ENCODE measurements at regions not wholly inside any gene's neighbourhood (a gene's known extent, or its start where the extent isn't known, plus 50 kb on each side); places are given as distances from the start of the nearest gene placed in this dataset.
A peak's percentile ranks its signal among the peaks of the same experiment; 100 is the strongest.

DNA sequence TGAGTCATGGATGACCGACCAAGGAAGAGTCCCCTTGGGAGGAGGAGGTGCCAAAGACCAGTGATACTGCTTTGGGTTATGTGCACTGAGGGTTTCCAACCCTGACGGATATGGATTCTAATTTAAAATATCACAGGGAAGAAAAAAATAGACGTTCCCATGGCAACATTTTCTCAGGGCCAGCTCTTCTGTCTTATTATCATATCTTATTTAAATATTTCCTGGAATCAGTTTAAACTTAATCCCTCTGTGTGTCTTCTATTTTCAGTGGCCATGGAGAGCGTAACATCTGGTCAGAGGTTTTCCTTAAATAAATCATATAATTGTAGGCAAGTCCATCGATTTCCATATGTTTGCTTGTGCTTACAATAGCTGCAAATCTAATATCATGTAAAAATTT is 205.4 kb upstream of the FMN2 start:
- no peak for DNase-seq (ENCODE audit: low read depth)

DNA sequence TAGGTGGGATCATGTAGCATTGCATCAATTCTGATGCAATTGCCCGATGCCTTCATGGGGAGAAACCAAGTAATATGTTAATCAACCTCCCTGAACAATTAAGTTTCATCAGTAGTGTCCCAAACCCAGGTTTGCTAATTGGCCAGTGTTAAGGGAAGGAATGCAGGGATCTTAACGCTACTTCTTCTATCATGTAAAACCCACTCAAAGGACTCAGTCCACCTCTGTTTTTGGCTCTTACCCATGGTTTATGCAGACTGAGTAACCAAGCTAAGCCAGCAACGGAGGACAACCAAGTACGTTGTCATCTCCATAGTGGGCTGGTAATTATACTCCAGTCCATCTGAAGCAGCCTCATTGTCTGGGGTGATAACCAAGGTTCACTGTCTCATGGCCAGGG is 203.0 kb upstream of the FMN2 start:
- no peak for DNase-seq (ENCODE audit: low read depth)

DNA sequence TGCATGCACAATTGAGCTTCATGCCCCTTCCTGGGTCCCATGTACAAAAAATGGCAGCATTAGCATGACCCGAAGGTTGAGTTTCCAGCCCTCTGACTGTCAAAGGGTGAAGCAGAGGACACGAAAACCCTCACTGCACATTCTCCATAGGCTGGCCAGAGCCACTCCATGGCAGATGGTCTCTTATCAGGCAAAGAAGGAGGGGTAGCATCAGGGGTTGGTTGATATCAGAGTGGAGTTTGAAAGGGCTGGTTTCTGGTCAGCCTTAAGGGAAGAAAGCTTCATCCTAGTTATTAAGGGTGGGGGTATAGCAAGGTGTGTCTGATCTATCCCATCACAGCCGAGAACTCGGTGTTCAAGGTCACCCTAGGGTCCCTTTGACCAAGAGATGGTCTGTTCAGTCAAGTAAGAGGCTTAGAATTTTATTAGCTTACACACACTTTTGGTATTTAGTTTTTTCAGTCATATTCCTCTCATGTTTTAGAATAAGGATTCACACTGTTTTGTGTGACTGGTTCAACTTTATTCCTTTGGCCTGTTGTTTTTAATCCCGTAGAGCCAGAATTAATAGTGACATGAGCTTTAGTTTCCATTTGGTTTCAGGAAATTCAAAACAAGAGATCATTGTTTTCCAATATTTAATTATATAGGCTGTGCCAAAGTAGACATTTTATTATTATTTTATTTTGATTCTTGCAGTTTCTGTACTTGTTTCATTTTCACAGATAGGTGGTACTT is 199.9 kb upstream of the FMN2 start:
- DNase-seq (ENCODE audit: low read depth): no peak

DNA sequence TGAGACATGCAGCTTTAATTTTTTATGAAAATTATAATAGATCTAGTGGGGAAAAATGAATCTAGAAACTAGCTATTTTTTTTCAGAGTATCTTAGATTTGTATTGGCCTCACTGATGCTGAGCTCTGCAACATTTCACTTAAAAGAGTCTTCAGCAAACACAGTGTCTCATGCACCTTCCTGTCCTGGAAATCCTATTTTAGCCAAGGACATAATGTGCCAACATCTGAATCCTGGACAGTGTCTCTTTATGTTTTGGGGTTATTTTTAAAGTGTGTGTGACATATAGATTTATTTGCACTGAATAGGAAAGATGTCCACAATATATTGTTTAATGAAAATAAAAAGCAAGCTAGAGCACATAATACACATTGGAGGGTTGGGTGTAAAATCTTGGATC is 199.1 kb upstream of the FMN2 start:
- DNase-seq (ENCODE audit: low read depth): no peak

DNA sequence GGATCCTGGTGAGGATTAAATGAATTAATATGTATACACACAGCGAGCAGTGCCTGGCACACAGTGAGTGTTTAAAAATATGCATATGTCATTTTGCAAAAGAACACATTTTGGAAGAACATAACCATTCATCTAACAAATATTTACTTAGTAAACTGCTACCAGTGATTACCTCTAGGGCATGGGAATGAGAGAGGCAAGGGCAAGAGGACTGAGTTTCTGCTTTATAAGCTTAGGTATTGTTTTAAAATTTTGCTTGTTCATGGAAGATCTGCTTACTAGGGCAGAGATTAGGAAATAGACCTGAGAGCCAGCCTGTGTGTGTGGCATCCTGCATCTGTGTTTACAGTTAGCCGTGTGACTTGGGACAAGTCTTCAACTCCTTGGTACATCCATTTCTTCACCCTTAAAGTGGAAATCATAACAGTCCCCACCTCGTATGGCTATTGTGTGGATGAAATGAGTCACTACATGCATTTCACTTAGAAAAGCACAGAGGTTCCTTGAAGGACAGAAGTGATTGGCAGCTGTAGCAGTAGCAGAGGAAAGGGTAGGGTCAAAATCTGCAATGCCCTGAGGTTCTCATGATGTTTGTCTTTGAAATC is 198.5 kb upstream of the FMN2 start:
- no peak for DNase-seq (ENCODE audit: low read depth)

DNA sequence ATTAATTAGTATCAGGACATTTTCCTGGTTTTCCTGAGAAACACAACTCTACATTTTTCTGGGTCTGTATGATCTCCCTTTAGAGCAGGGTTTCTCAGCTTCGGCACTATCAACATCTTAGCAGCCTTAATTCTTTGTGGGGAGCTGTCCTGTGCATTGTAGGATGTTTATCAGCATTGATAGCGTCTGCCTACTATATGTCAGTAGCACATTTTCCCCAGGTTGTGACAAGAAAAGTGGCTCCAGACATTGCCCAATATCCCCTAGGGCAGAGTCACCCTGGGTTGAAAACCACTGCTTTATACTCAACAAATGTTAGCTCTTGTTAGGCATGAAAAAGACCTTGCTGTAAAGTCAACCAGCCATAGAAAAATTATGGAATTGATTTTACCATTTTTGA is 195.1 kb upstream of the FMN2 start:
- no peak for DNase-seq (ENCODE audit: low read depth)

DNA sequence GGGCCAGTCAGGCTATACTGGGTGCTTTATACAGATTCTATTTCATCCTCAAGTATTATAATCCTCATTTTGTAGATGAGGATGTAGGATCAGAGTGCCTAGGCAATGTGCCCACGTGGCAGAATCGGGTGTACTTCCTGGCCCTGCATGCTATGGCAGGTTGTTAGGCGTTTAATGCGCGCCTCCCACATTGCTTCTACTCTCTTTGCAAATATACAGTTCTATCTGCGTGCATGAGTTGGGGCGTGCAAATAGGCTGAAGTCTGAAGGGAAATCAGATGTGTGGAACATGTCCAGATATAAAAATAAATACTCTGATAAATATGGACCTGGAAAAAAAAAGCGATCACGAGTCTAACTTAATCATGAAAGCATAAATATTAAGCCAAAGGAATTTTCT is 194.7 kb upstream of the FMN2 start:
- DNase-seq (ENCODE audit: low read depth): no peak

DNA sequence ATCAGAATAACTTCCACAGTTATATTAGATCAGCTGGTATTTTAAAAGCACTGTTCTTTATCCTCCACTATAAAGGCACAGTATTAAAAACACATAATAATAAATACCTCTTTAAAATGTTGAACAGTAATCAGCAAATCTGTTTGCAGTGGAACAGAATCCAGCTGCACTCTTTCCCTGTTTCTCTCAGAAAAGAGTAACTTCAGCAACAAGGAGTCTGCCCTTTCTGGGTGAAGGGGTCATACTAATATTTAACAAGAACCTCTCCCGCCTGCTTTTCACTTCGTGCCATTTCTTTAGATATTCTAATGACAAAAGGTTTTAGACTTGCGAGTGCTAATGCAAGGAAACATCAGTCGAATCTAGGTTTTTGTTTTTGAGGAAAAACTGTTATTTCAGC is 194.2 kb upstream of the FMN2 start:
- no peak for DNase-seq (ENCODE audit: low read depth)

DNA sequence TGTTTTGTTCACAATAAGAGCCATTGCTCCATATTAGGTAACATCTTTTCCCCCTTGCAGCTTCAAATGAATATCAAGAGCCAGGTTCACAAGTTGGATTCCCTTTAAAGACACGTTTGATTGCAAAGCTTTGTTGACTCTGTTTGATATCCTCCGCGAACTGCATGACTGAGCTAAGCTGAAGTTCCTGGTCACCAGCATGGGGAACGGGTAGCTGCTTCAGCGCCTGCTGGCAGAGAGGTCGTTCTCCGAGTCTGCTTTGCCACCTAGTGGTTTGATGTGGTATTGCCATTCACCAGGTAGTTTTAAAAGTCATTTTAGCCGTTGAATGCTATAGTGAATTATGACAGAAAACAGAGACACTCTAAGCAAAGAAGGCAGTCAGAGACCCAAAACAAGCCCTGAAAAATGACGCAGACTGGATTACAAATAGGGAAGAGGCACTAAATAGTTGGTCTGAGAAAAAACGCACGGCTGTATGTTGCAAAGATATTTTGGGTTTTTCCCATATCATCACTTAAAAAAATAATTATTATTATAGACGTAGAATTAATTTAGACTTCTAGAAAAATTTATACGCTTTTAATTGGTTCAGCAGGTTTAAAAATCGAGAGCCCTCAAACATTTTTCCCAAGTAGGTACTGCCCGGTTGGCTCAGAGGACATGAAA is 193.5 kb upstream of the FMN2 start:
- DNase-seq (ENCODE audit: low read depth): peak; percentile 65

DNA sequence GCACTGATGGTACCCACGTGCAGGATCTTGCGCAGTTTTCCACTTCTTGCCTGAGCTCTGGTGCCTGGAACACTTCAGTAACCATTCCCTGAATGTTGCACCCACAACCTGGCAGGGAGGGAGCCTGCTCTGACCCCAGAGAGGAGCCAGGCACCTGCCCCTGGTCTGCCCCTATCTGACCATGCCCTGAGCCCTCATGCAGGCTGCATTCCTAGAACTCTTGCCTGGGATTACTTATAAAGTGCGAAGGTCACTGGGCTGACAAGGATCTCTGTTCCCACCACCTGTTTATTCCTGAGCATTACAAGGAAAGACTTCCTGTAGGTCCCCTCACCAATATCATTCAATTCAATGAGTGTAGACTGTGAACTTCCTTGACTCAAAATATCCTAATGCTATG is 191.9 kb upstream of the FMN2 start:
- no peak for DNase-seq (ENCODE audit: low read depth)

DNA sequence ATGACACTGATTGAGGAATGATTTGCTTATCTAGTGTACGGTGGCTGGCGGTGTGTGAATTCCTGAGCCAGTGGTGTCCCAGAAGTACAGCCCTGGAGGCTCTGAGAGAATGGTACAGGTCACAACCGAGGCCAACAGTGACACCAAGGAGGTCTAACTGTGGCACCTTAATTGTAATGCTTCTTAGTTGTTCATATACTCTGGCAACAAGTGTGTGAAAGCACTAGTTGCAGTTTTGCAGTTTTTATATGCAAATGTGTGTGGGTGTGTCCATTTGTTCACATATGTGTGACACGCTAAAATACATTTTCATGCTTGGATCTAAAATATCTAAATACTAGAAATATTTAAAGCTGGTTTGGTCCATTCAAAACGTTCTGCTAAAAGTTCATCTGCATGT is 185.3 kb upstream of the FMN2 start:
- no peak for DNase-seq (ENCODE audit: low read depth)

DNA sequence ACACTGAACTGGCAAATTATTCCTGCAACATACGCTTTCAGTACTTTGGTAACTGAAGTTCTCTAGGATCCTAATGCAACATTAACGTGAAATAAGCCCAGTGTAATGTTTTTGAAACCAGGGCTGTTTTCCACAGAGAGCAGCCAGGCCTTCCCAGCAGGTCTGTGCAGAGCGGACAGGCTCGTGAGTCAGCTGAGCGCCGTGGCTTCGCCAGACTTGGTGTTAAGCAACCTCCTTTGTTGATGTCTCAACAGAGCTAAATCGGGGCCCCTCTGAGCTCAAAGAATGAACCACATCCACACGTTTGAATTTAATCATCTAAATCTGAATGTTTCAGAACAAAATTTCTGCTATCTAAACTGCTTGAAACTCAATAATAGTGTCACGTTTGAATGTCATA is 181.8 kb upstream of the FMN2 start:
- DNase-seq (ENCODE audit: low read depth): peak; percentile 94

DNA sequence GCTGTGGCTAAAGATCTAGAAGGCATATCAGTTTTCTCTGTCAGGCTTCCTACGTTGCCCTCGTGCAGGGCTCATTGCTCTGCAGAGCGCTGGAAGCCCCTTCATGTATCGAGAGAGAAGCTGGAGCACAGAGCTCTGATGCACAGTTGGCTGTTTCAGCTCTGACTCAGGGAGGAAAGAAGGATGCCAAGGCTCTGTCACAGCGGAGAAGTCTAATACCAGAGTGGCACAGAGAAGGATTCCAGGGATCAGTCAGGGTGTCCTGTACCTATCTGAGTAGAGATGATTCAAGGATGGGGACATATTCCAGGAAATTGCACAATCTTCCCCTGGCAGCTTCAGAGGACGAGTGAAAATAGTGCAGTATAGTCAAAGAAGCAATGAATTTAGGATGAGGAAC is 179.2 kb upstream of the FMN2 start:
- peak; percentile 57 for DNase-seq (ENCODE audit: low read depth)

DNA sequence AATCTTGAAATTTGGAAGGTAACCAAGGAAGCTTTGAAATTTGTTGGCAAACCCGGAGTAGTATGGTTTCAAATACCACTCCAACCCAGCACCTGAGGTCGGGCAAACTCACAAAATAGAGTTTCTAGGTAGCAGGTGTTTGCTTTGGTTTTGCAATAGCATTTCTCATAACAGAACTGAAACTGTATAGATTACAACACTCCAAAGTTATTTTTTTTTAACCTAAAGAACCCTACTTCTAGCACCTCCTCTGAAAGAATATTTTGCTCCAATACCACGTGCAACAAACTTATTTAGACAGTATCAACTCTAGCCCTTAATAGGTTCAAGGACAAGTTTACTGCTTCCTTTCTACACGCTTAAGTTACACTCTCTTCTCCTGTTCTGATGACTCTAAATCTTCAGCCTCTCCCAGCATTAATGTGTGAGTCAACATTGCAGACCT is 178.5 kb upstream of the FMN2 start:
- DNase-seq (ENCODE audit: low read depth): no peak

DNA sequence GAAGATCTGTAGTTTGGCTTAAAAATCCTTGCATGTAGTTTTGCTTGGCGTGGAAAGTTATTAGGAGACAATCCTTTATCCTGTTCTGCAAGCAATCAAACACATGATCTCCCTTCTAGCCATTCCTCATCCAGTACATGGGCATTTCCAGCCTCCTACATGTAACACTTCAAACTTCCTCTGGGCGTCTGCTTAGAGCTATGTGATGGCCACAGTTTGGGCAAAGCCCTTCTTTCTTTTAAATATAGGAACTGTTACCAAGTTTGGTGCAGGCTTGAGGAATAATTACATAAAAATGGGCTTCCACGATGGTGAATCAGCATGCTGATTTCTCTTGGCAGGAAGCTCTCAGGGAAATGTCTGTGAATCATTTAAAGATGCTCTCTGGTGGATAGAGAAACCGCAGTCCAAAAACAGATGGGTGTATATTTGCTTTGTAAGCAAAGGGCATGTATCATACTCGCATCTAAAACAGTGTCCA is 176.9 kb upstream of the FMN2 start:
- DNase-seq (ENCODE audit: low read depth): peak; percentile 81

DNA sequence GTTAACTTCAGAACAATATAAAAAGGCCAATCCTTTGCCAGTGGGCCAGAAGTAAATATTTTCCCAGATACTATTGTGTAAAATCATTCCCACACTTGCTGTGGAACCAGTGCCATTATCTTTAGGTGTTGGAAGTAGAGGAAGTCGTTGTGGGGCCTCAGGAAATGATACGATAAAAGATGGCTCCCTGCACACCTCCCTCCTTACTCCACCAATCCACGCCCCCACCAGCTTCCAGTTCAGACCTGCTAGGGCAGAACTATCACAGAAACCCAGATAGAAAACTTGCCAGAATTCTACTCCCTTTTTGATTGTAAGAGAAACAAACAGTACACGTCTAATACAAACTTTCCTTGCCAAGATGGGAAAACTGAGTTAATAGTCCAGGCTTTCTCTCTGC is 173.0 kb upstream of the FMN2 start:
- DNase-seq (ENCODE audit: low read depth): no peak

DNA sequence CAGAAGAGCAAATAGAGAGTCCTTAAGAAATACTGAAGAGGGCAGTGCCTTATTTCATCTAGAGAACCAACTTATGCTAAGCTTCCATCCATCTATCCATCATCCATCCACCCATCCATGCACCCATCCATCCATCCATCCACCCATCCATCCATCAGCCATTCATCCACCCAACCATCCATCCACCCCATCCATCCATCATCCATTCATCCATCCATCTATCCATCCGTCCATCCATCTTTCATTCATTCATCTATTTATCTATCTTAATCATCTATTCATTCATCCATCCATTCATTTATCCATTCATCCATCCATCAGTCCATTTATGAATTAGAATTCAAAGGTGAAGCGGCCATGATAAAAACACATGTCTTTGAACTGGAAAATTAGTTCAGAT is 171.5 kb upstream of the FMN2 start:
- DNase-seq (ENCODE audit: low read depth): no peak

DNA sequence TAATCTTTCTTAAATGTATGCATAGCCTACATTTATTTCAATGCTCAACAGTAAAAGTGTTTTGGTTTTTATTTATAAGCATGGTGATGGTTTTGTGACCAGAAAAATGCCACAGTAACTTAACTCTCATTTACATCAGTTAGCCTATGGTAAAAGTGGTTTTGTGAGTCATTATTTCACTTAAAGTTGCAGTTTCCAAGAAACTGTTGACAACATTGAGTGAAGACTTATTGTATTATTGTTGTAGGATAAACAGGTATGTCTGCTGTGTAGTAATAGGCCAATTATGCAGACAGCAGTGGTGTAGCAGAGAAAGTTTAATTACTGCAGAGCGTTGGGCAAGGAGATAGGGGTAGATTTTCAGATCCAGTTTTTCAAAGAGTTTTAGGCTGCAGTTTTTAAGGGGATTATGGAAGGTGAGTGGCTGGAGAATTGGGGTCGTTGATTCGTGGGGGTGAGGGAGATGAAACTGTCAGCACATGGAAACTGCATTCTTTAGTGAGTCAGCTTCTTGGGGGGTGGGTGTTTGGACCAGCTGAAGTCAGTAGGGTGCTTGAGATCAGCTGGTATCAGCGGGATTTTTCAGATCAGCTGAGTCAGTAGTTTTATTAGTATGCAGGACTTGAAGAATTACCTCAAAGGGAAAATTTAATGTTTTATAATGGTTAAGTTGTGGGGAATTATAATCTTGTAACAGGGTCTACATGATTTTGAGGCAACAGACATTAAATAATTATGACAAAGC is 168.7 kb upstream of the FMN2 start:
- no peak for DNase-seq (ENCODE audit: low read depth)

DNA sequence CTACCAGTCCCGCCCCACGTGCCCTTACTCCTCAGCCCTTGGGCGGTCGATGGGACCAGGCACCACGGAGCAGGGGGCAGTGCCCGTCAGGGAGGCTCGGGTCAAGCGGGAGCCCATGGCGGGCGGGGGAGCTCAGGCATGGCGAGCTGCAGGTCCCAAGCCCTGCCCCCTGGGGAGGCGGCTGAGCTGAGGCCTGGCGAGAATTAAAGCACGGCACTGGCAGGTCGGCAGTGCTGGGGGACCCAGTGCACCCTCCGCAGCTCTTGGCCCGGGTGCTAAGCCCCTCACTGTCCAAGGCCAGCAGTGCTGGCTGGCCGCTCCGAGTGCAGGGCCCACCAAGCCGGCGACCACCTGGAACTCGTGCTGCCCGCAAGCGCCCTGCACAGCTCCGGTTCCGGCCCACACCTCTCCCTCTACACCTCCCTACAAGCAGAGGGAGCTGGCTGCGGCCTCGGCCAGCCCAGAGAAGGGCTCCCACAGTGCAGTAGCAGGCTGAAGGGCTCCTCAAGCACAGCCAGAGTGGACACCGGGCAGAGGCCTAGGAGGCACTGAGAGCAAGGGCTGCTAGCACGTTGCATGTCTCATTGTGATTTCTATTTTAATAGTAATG is 166.8 kb upstream of the FMN2 start:
- no peak for DNase-seq (ENCODE audit: low read depth)

DNA sequence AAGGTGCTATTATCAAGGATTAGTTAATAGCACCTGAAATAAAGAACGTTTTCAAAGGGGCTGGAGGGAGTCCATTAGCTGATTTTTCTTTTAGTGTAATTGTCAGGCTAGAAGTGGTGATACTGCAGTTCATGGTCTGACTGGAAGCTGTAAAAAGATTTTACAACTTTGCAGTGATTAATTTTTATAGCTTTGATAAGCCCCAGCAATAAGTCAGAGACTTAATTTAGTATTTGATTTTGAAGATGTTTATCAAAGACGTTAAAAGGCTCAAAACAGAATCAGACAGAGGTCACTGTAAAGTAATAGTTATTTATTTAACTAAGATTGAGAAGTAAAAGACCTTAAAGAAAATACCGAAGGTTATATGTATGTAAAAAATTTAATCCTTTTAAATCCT is 165.5 kb upstream of the FMN2 start:
- no peak for DNase-seq (ENCODE audit: low read depth)

DNA sequence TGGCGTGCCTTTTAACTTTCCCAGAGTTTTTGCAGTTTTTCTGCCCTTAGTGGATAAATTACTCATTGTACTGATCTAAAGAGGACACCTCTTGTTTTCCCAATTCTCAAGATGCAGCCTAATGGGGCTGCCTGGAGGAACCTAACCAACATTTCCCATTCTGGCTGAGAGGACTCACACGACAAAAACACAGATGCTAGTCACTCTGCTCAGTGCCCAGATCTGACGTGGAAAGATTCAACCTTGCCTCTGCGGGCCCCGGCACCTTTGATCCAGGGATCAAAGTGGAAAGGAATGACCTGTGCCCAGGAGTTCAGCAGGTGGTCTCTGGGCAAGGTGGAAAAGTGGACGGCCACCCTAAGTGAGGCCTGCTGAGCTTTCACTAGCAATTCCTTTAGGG is 162.4 kb upstream of the FMN2 start:
- DNase-seq (ENCODE audit: low read depth): no peak

DNA sequence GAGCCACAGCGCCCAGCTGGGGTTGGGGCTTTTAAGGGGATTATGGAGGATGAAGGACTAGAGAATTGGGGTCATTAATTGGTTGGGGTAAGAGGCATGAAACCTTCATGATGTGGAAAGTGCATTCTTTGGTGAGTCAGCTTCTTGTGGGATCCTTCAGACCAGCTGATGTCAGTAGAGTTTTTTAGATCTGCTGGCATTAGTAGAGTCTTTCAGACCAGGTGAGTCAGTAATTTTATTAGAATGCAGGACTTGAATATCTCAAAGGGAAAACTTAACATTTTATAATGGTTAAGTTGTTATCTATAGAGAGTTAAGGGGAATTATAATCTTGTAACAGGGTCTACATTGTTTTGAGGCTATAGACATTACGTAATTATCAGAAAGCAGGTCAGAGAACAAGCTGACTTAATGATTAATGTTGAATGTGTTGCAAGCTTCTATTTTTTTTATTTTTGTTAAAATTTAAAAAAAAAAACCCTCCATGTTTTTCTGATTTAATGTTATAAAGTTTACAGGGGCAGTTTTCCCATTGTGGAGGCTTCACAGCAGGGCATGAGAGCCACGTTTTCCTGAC is 160.9 kb upstream of the FMN2 start:
- peak; percentile 73 for DNase-seq (ENCODE audit: low read depth)

Measured in amniotic epithelial cell (primary cell).